Peyer's patch (tissue), 4 donors: ENCODE measurements at regions not wholly inside any gene's neighbourhood (a gene's known extent, or its start where the extent isn't known, plus 50 kb on each side); places are given as distances from the start of the nearest gene placed in this dataset.

Experiments
- POLR2A ChIP-seq, 2 donors: fragments of 450-650 bp; IDR thresholded peaks; one replicate each; pipeline ENCODE4 v1.5.1; 2017; ENCODE audit warnings: antibody characterized with exemption in 2 of 2, mild to moderate bottlenecking in 2 of 2, moderate library complexity in 2 of 2
- TF ChIP-seq, protein P1 (sequence below), 6 experiments: fragments of 450-650 bp in 4 of 6; fragments of 200-600 bp in 2 of 6; sonication (generic) in 1 of 6; IDR thresholded peaks; one replicate each; pipeline ENCODE4 v1.5.1; 2017 to 2019; ENCODE audit warnings: antibody characterized with exemption in 6 of 6, mild to moderate bottlenecking in 3 of 6, moderate library complexity in 1 of 6

DNA sequence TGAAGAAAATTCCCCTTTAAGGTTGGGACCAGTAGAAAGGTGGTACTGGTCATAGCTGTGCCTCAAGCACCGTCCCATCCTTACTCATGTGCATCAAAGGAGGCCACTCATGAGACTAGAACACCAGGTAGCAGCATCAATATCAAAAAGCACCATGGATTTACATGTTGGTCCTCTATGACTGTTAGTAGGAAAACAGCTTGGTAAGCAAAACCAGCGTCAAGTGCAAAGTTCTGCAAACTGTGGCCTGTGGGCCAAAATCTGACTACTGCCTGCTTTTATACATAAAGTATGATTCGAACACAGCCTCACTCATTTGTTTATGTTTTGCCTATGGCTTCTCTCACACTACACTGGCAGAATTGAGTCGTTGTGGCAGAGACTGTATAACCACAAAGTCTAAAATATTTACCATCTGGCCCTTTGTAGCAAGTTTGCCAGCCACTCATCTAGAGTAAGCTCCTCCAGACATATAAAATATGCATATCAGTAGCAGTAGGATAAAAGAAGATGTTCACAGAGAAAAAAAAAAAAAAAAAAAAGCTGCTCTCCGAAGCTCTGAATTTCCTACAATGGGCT lies 119.7 kb upstream of the CTNNA2 start:
- TF ChIP-seq, protein P1, sequence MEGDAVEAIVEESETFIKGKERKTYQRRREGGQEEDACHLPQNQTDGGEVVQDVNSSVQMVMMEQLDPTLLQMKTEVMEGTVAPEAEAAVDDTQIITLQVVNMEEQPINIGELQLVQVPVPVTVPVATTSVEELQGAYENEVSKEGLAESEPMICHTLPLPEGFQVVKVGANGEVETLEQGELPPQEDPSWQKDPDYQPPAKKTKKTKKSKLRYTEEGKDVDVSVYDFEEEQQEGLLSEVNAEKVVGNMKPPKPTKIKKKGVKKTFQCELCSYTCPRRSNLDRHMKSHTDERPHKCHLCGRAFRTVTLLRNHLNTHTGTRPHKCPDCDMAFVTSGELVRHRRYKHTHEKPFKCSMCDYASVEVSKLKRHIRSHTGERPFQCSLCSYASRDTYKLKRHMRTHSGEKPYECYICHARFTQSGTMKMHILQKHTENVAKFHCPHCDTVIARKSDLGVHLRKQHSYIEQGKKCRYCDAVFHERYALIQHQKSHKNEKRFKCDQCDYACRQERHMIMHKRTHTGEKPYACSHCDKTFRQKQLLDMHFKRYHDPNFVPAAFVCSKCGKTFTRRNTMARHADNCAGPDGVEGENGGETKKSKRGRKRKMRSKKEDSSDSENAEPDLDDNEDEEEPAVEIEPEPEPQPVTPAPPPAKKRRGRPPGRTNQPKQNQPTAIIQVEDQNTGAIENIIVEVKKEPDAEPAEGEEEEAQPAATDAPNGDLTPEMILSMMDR (IDR thresholded peaks at IDR 0.05): no peak
- no peak for TF ChIP-seq POLR2A (IDR thresholded peaks at IDR 0.05)
